Ectodermal cell (in vitro differentiated cells): ENCODE measurements at regions not wholly inside any gene's neighbourhood (a gene's known extent, or its start where the extent isn't known, plus 50 kb on each side); places are given as distances from the start of the nearest gene placed in this dataset.
"Not testable (repeated sequence)": the region's sequence is repeated elsewhere in the genome, so short reads cannot be mapped to it uniquely, and the experiment has no call there.

ENCODE experiments used
- H3K27ac ChIP-seq: 2 replicates; pipeline ENCODE4 v1.7.0; 2013; ENCODE audit warnings: mild to moderate bottlenecking, low read depth, low read length; ENCODE audit not compliant: insufficient read depth, poor library complexity, severe bottlenecking
- H3K27me3 ChIP-seq: 2 replicates; pipeline ENCODE4 v1.7.0; 2013; ENCODE audit warnings: mild to moderate bottlenecking, low read length; ENCODE audit not compliant: insufficient read depth, control insufficient read depth, poor library complexity, severe bottlenecking
- H3K36me3 ChIP-seq: one replicate; pipeline ENCODE4 v1.7.0; 2013; ENCODE audit warnings: low read length; ENCODE audit not compliant: control insufficient read depth, insufficient read depth
- H3K4me1 ChIP-seq: one replicate; pipeline ENCODE4 v1.7.0; 2013; ENCODE audit warnings: low read length; ENCODE audit not compliant: control insufficient read depth, insufficient read depth
- H3K4me3 ChIP-seq: 2 replicates; pipeline ENCODE4 v1.7.0; 2013; ENCODE audit warnings: low read depth, low read length, control low read depth; ENCODE audit not compliant: insufficient read depth
- H3K9me3 ChIP-seq: 2 replicates; pipeline ENCODE4 v1.7.0; 2013; ENCODE audit warnings: mild to moderate bottlenecking, low read length, moderate library complexity; ENCODE audit not compliant: control insufficient read depth
- WGBS, 2 experiments: methylation state at CpG; one replicate each; pipeline ENCODE4 v1.1.7; 2013; ENCODE audit warnings: missing lambda C conversion rate in 2 of 2; 5-methylcytosine and 5-hydroxymethylcytosine counted together

GRCh38 chr6:147942363-147942762 is 400.3 kb upstream of the SASH1 start:
- Histone ChIP-seq H3K9me3 (no peaks in the 10 kb centered on the region), H3K4me1 (no peaks in the 10 kb centered on the region)
- WGBS, 2 experiments = 61 to 86% methylated on average over 2 to 3 of the region's 3 CpGs

GRCh38 chr6:147944122-147944521 is 398.5 kb upstream of the SASH1 start:
- 89 to 94% methylated on average over 5 of the region's 5 CpGs for WGBS, 2 experiments
- H3K9me3 ChIP-seq = no peaks in the 10 kb centered on the region
- H3K27me3 ChIP-seq = no peaks in the 10 kb centered on the region

More at GRCh38 chr6:147942363-147942762, 400.3 kb upstream of the SASH1 start:
- Histone ChIP-seq H3K27ac (no peak overlapping the region), H3K4me3 (no peak overlapping the region), H3K27me3 (no peaks in the 10 kb centered on the region), H3K36me3 (no peaks in the 10 kb centered on the region)

GRCh38 chr6:147947521-147947920 is 395.1 kb upstream of the SASH1 start:
- Histone ChIP-seq H3K4me3 (no peak overlapping the region), H3K27ac (no peak overlapping the region), H3K27me3 (no peaks in the 10 kb centered on the region), H3K4me1 (no peaks in the 10 kb centered on the region), H3K36me3 (no peaks in the 10 kb centered on the region), H3K9me3 (no peaks in the 10 kb centered on the region)
- WGBS, 2 experiments = 91 to 93% methylated on average over 2 to 3 of the region's 3 CpGs

More at GRCh38 chr6:147944122-147944521, 398.5 kb upstream of the SASH1 start:
- Histone ChIP-seq H3K36me3 (no peaks in the 10 kb centered on the region), H3K4me1 (no peaks in the 10 kb centered on the region), H3K4me3 (no peak overlapping the region), H3K27ac (no peak overlapping the region)

DNA sequence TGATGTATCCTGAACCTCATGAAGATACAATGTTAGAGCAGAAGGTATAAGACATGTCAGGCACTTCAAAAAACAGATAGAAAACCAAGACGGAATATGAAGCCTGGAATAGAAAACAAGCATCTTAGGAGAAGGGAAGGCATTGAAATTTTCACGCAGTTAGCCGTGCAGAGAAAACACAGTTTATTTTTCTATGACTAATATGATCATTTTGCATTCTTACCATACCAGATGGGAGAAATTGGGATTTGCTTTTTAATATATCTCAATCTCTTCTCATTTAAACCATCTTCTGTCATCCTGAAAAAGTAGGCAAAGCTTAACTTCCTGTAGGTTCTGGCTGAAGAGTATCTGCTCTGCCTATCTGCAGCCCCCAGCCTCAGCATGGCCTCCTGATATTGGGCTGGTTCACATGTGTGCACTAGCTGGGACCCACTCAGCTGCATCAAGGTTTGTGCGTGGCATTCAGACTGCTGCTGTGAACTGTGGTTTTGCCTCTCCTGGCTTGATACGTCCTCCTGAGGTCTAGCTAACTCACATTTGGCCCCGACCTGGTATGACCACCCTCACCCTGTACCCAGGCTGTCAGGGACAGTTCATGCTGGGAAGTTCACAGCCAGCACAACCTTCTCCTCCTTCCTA is 392.5 kb upstream of the SASH1 start:
- no peaks in the 10 kb centered on the region for H3K36me3 ChIP-seq
- H3K9me3 ChIP-seq = no peaks in the 10 kb centered on the region
- no peaks in the 10 kb centered on the region for H3K4me1 ChIP-seq
- no peaks in the 10 kb centered on the region for H3K27me3 ChIP-seq
- H3K27ac ChIP-seq = no peak overlapping the region
- 89 to 94% methylated on average over 6 of the region's 6 CpGs for WGBS, 2 experiments
- H3K4me3 ChIP-seq = no peak overlapping the region

- no peaks in the 10 kb centered on the region for H3K36me3 ChIP-seq
- WGBS, 2 experiments = 81 to 84% methylated on average over 5 of the region's 5 CpGs
- H3K27ac ChIP-seq = no peak overlapping the region
- H3K4me3 ChIP-seq = no peak overlapping the region
- no peaks in the 10 kb centered on the region for H3K4me1 ChIP-seq
- H3K27me3 ChIP-seq = no peaks in the 10 kb centered on the region
- H3K9me3 ChIP-seq = no peaks in the 10 kb centered on the region
Measured at GRCh38 chr6:147950623-147950987, 392.0 kb upstream of the SASH1 start.

GRCh38 chr6:147951726-147952125 is 390.9 kb upstream of the SASH1 start:
- H3K36me3 ChIP-seq = no peaks in the 10 kb centered on the region
- no peaks in the 10 kb centered on the region for H3K4me1 ChIP-seq
- H3K27ac ChIP-seq = no peak overlapping the region
- no peaks in the 10 kb centered on the region for H3K9me3 ChIP-seq
- WGBS, 2 experiments = 94 to 100% methylated on average over 7 of the region's 7 CpGs
- H3K4me3 ChIP-seq = no peak overlapping the region
- no peaks in the 10 kb centered on the region for H3K27me3 ChIP-seq

GRCh38 chr6:147954938-147955337 is 387.7 kb upstream of the SASH1 start:
- Histone ChIP-seq H3K4me1 (no peaks in the 10 kb centered on the region), H3K9me3 (no peaks in the 10 kb centered on the region), H3K27ac (no peak overlapping the region), H3K4me3 (no peak overlapping the region), H3K36me3 (no peaks in the 10 kb centered on the region), H3K27me3 (no peaks in the 10 kb centered on the region)
- 92 to 97% methylated on average over 3 of the region's 3 CpGs for WGBS, 2 experiments

- no peak overlapping the region for H3K27ac ChIP-seq
- H3K27me3 ChIP-seq = no peaks in the 10 kb centered on the region
- no peaks in the 10 kb centered on the region for H3K4me1 ChIP-seq
- no peaks in the 10 kb centered on the region for H3K9me3 ChIP-seq
- 92 to 95% methylated on average over 2 of the region's 2 CpGs for WGBS, 2 experiments
- H3K4me3 ChIP-seq = no peak overlapping the region
- no peaks in the 10 kb centered on the region for H3K36me3 ChIP-seq
Measured at GRCh38 chr6:147958683-147959082, 384.0 kb upstream of the SASH1 start.

DNA sequence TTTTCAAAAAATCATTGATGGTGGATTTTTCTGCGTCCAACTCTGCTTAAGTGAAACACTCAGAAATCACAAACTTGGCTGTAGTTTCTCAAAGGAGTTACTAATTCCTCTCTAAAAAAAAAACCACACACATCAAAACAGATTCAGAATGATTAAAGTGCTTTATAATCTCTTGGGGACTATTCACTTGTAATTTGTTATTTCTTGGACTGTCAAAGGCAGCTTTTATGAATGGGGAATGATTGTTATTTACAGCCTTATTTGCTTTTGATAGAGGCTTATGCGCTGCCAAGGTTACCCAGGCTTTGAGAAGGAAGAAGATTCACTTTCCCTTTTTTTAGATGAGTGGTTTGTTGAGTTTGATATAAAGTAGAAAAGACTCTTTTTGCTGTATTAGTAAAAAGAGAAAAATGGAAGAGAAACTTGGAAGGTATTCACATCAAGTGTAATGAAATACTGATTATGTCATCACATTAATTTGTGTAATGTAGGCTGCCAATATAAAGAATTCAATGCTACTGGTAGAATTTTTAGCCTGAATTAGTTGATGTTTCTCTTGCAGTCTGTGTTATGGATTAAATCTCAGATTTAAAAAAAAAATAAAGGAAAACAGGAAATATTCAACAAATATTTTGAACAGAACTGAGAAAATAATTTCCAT is 381.0 kb upstream of the SASH1 start:
- Histone ChIP-seq H3K27me3 (no peaks in the 10 kb centered on the region), H3K36me3 (no peaks in the 10 kb centered on the region), H3K9me3 (no peaks in the 10 kb centered on the region), H3K27ac (no peak overlapping the region), H3K4me3 (no peak overlapping the region), H3K4me1 (no peaks in the 10 kb centered on the region)
- WGBS, 2 experiments = 94 to 96% methylated on average over 2 of the region's 2 CpGs

- H3K36me3 ChIP-seq, H3K27ac ChIP-seq, H3K4me1 ChIP-seq, H3K27me3 ChIP-seq, H3K9me3 ChIP-seq, H3K4me3 ChIP-seq: not testable (repeated sequence)
- 100% methylated on average over 1 of the region's 3 CpGs for WGBS, 2 experiments
Measured at GRCh38 chr6:147965448-147965847, 377.2 kb upstream of the SASH1 start.
